Fibroblast of upper back skin (primary cell): ENCODE measurements at regions not wholly inside any gene's neighbourhood (a gene's known extent, or its start where the extent isn't known, plus 50 kb on each side); places are given as distances from the start of the nearest gene placed in this dataset.
A peak's percentile ranks its signal among the peaks of the same experiment; 100 is the strongest.

Source experiments
- DNase-seq: peaks from one replicate; pipeline ENCODE4 v3.0.0-alpha.2; 2013

- DNase-seq = no peak
These were observed 52.9 kb upstream of the TPRG1 start for GRCh38 chr3:189118896-189119295.

DNA sequence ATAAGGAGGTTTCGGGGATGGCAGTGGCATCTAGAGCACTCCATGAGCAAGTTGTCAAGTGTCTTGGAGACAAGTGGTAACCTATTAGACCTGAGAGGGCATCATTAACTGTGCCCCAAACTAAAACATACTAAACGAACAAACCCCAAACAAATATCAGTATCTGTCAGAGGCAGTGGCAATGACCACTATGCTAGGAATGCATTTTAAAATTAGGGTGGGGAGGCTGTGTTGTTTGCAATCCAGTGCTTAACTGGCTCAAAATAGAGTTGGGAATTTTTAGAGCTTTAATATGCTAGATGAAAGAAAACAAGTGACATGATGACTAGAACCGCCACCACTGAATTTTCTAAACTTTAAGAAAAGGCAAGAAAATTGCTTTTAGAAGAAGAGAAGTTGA lies 51.8 kb upstream of the TPRG1 start:
- no peak for DNase-seq

DNA sequence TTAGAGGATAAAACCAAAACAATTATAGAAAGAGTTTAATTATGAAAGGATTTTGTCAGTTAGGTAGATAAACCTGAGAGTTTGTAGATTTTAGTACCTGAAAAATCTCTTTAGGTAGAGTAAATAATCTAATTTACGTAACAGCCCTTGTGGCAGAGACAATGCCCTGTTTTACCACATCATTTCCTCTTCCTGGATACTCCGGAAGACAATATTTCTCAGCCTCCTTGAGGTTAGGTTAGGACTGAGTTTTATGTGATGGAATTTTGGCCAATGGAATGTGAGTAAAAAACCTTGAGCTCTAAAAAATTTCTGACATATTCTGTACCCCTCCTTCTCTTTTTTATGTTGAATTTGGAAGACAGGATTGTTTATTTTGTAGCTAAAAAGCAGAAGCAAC lies 50.7 kb upstream of the TPRG1 start:
- peak; percentile 11 for DNase-seq
